K562 (cell line): ENCODE measurements at regions not wholly inside any gene's neighbourhood (a gene's known extent, or its start where the extent isn't known, plus 50 kb on each side); places are given as distances from the start of the nearest gene placed in this dataset.

Experiments used
- ATAC-seq: fragments of 200-7000 bp; cut with Tn5 transposase; 3 replicates; pipeline ENCODE4 v1.9.1; 2020; ENCODE audit warnings: moderate library complexity
- BruUV-seq: library from RNA; stranded (reverse); fragments of 400-500 nt; replicated peaks from 2 replicates; lab custom pipeline; 2021; lab: Mats Ljungman, UMichigan
- CTCF ChIA-PET: fragments of 300-600 bp; formaldehyde crosslinking; extraction: SDS; loops from one replicate; lab custom pipeline; 2021; ENCODE audit warnings: low intra/inter-chr PET ratio; lab: Yijun Ruan, JAX
- POLR2A ChIA-PET: fragments of 300-600, 350-650 bp; sonication (Branson Sonifier 250); formaldehyde crosslinking; extraction: SDS; loops from one replicate; lab custom pipeline; 2021; ENCODE audit warnings: antibody characterized with exemption, inconsistent platforms; lab: Yijun Ruan, JAX
- DNase-seq, 4 experiments: peaks; one replicate each; pipeline versions ENCODE4 v3.0.0 to v3.0.0-alpha.2; 2011 to 2018; ENCODE audit warnings: low spot score in 3 of 4, mixed read lengths in 3 of 4; ENCODE audit errors: extremely low read depth in 1 of 4
- FAIRE-seq: peaks from 2 replicates; lab custom pipeline; 2011; peaks lifted over from hg19 to GRCh38; lab: Jason Lieb, UNC
- H2AFZ ChIP-seq: 2 replicates; pipeline ENCODE4 v1.6.0; 2011; ENCODE audit warnings: low read depth, low read length, control low read depth, inconsistent platforms
- H3K27ac ChIP-seq: fragments of 200-600 bp; 3 replicates; pipeline ENCODE4 v1.8.0; 2011; ENCODE audit warnings: low read depth, mild to moderate bottlenecking, control low read depth, inconsistent platforms, low read length, moderate library complexity, mixed read lengths; ENCODE audit errors: extremely low read depth
- H3K27me3 ChIP-seq, 2 experiments: fragments of 300-600 bp in 1 of 2; 2 replicates in 1 of 2; 3 replicates in 1 of 2; pipeline versions ENCODE4 v1.6.0 to v1.8.0; 2011; ENCODE audit warnings: inconsistent platforms in 2 of 2, low read length in 2 of 2, mild to moderate bottlenecking in 1 of 2, mixed read lengths in 1 of 2, moderate library complexity in 1 of 2; ENCODE audit not compliant: control insufficient read depth in 2 of 2, insufficient read depth in 2 of 2
- H3K36me3 ChIP-seq: fragments of 300-600 bp; 3 replicates; pipeline ENCODE4 v1.8.0; 2011; ENCODE audit warnings: mild to moderate bottlenecking, low read length, inconsistent platforms; ENCODE audit not compliant: control insufficient read depth, insufficient read depth
- H3K4me1 ChIP-seq, 2 experiments: fragments of 200-600 bp in 1 of 2; replicated peaks in 1 of 2; 2 replicates in 1 of 2; 3 replicates in 1 of 2; pipeline versions ENCODE4 v1.5.1 to v1.8.0; 2011; ENCODE audit warnings: inconsistent platforms in 2 of 2, low read length in 2 of 2, mild to moderate bottlenecking in 1 of 2, mixed read lengths in 1 of 2, moderate library complexity in 1 of 2; ENCODE audit not compliant: control insufficient read depth in 2 of 2, insufficient read depth in 2 of 2
- H3K4me2 ChIP-seq: 2 replicates; pipeline ENCODE4 v1.6.1; 2011; ENCODE audit warnings: low read length, control low read depth, inconsistent platforms, mixed read lengths; ENCODE audit not compliant: insufficient read depth
- H3K4me3 ChIP-seq: fragments of 200-600 bp; sonication (generic), shearing (Covaris generic); 2 replicates; pipeline ENCODE4 v1.5.1; 2016; ENCODE audit warnings: control low read depth, inconsistent platforms
- H3K79me2 ChIP-seq: fragments of 200-600 bp; 3 replicates; pipeline ENCODE4 v1.8.0; 2011; ENCODE audit warnings: low read length, inconsistent platforms; ENCODE audit not compliant: control insufficient read depth, insufficient read depth
- H3K9ac ChIP-seq, 2 experiments: 2 replicates each; pipeline versions ENCODE4 v1.6.0 to v1.6.1; 2011; ENCODE audit warnings: low read depth in 2 of 2, low read length in 2 of 2, control low read depth in 1 of 2, inconsistent platforms in 1 of 2, mild to moderate bottlenecking in 1 of 2, mixed read lengths in 1 of 2; ENCODE audit not compliant: insufficient read depth in 1 of 2
- H3K9me1 ChIP-seq: one replicate; pipeline ENCODE4 v1.6.0; 2011; ENCODE audit warnings: inconsistent platforms, mild to moderate bottlenecking, low read length, moderate library complexity; ENCODE audit not compliant: control insufficient read depth, insufficient read depth
- H3K9me3 ChIP-seq: replicated peaks from 2 replicates; pipeline ENCODE4 v1.5.1; 2011; ENCODE audit warnings: low read depth, low read length, inconsistent platforms; ENCODE audit not compliant: control insufficient read depth, insufficient read depth
- H4K20me1 ChIP-seq: replicated peaks from 2 replicates; pipeline ENCODE4 v1.6.1; 2011; ENCODE audit warnings: low read length, inconsistent platforms, mixed read lengths; ENCODE audit not compliant: control insufficient read depth, insufficient read depth
- BCLAF1 ChIP-seq, 2 experiments: fragments of 450-650 bp in 1 of 2; IDR thresholded peaks; 2 replicates each; pipeline ENCODE4 v1.6.1; 2011 to 2017; ENCODE audit warnings: low read depth in 2 of 2, antibody characterized with exemption in 1 of 2, borderline replicate concordance in 1 of 2, low read length in 1 of 2, mild to moderate bottlenecking in 1 of 2, mixed read lengths in 1 of 2; ENCODE audit not compliant: control insufficient read depth in 1 of 2
- CTBP1 ChIP-seq: fragments of 450-650 bp; IDR thresholded peaks from 2 replicates; pipeline ENCODE4 v1.6.1; 2016; ENCODE audit warnings: borderline replicate concordance
- CTCF ChIP-seq, 3 experiments: IDR thresholded peaks in 2 of 3; conservative IDR thresholded peaks in 1 of 3; 2 replicates each; pipeline ENCODE4 v1.5.1; 2011 to 2012; ENCODE audit warnings: low read length in 3 of 3, mild to moderate bottlenecking in 3 of 3, control low read depth in 2 of 3, improper control_type of control experiment in 1 of 3, inconsistent platforms in 1 of 3, low read depth in 1 of 3, mixed read lengths in 1 of 3, moderate library complexity in 1 of 3; ENCODE audit not compliant: insufficient read depth in 2 of 3
- FOXP1 ChIP-seq: sonication (generic); formaldehyde crosslinking; IDR thresholded peaks from 2 replicates; pipeline ENCODE4 v1.8.0; 2022; ENCODE audit warnings: mild to moderate bottlenecking, missing genetic modification reagents
- NCOA4 ChIP-seq: fragments of 450-650 bp; IDR thresholded peaks from 2 replicates; pipeline ENCODE4 v1.6.1; 2018; ENCODE audit warnings: mild to moderate bottlenecking; ENCODE audit not compliant: partially characterized antibody
- SAFB ChIP-seq: fragments of 200-400 bp; formaldehyde crosslinking; IDR thresholded peaks from 2 replicates; pipeline ENCODE4 v1.6.1; 2017; ENCODE audit warnings: low read depth, low read length, borderline replicate concordance
- THAP12 ChIP-seq: fragments of 250-450 bp; sonication (Bioruptor Pico); IDR thresholded peaks from 2 replicates; pipeline ENCODE4 v1.9.0; 2021; ENCODE audit warnings: mild to moderate bottlenecking, inconsistent platforms
- TRIM24 ChIP-seq, 2 experiments: fragments of 450-650 bp; IDR thresholded peaks; 2 replicates each; pipeline ENCODE4 v1.6.1; 2016
- UBTF ChIP-seq, 2 experiments: IDR thresholded peaks; 2 replicates each; pipeline ENCODE4 v1.6.1; 2012; ENCODE audit warnings: improper control_type of control experiment in 2 of 2, low read depth in 2 of 2, low read length in 2 of 2, borderline replicate concordance in 1 of 2
- ZEB2 ChIP-seq: fragments of 450-650 bp; IDR thresholded peaks from 2 replicates; pipeline ENCODE4 v1.6.1; 2016
- ZNF184 ChIP-seq: sonication (generic); formaldehyde crosslinking; IDR thresholded peaks from 2 replicates; pipeline ENCODE4 v1.5.0; 2020; ENCODE audit warnings: missing genetic modification reagents
- whole genome bisulfite sequencing: fragments of 100-300 bp; shearing (Covaris generic); methylation state at CpG from one replicate; pipeline ENCODE4 v1.1.6; 2016; ENCODE audit warnings: low coverage, mixed read lengths; ENCODE audit not compliant: insufficient coverage; ENCODE audit errors: missing lambda C conversion rate; 5-methylcytosine and 5-hydroxymethylcytosine counted together
- in situ Hi-C: fragments of 300-500 bp; cut with MboI; formaldehyde crosslinking; loops from 4 replicates; pipeline ENCODE4 v1.15.0; 2018; ENCODE audit warnings: inconsistent platforms, mixed read lengths
- intact Hi-C: fragments of 100-400 bp; cut with micrococcal nuclease; formaldehyde crosslinking; loops from 2 replicates; pipeline ENCODE4 v1.14.2; 2022

- TF ChIP-seq UBTF (IDR thresholded peaks at IDR 0.05; ENCODE audit: borderline replicate concordance in 1 of 2, low read depth in 2 of 2, low read length in 2 of 2): no peak
- TF ChIP-seq NCOA4: no peak
- no peak for TF ChIP-seq ZEB2
- TF ChIP-seq FOXP1 (CRISPR knock-in tag): no peak
- TF ChIP-seq THAP12: no peak
- TF ChIP-seq TRIM24 (IDR thresholded peaks at IDR 0.05): no peak
These were observed 454.8 kb downstream of the SHQ1 start (continued) for GRCh38 chr3:72393455-72393854.

GRCh38 chr3:72391659-72392058, 456.6 kb downstream of the SHQ1 start:
- Histone ChIP-seq H3K27ac (no peak overlapping the region), H3K27me3 (no peaks in the 10 kb centered on the region), H3K9me1 (no peaks in the 10 kb centered on the region), H2AFZ (no peak overlapping the region), H4K20me1 (peaks cover 67% of the 10 kb centered on the region), H3K4me2 (no peak overlapping the region), H3K4me3 (no peak overlapping the region), H3K36me3 (peaks cover 3% of the 10 kb centered on the region; the same call in 1 of the 3 replicates), H3K4me1 (peaks cover 9 to 23% of the 10 kb centered on the region in 2 experiments; a peak in 3 of 5 replicates), H3K9me3 (no peaks in the 10 kb centered on the region), H3K9ac (no peak overlapping the region), H3K79me2 (peaks cover 100% of the 10 kb centered on the region)
- WGBS: 6% methylated on average over 2 of the region's 2 CpGs
- ATAC-seq (peak; percentile 55), DNase-seq (no peak), FAIRE-seq (no peak)
- POLR2A ChIA-PET: interaction anchor here (1.1 kb wide), 1 partner anchor 10 kb away, joined by 4 read pairs; no protein-coding TSS in a partner anchor
- no TSS peak for BruUV-seq
- intact Hi-C loops (no loop called here), in situ Hi-C loops (no loop called here)
- CTCF ChIA-PET: no interaction called here
- TF ChIP-seq CTBP1: no peak
- no peak for TF ChIP-seq ZNF184 (CRISPR knock-in tag)
- no peak for TF ChIP-seq CTCF (IDR thresholded peaks at IDR 0.05 in 2 of 3, conservative IDR thresholded peaks at IDR 0.05 in 1 of 3; ENCODE audit: insufficient read depth in 2 of 3, low read depth in 1 of 3, low read length in 3 of 3)
- TF ChIP-seq BCLAF1 (IDR thresholded peaks at IDR 0.05; ENCODE audit: borderline replicate concordance in 1 of 2, control insufficient read depth in 1 of 2, low read depth in 2 of 2, low read length in 1 of 2): no peak
- TF ChIP-seq SAFB: no peak
